GM19351 (cell line): ENCODE measurements at regions not wholly inside any gene's neighbourhood (a gene's known extent, or its start where the extent isn't known, plus 50 kb on each side); places are given as distances from the start of the nearest gene placed in this dataset.

Experiments used
- ATAC-seq: cut with Tn5 transposase; IDR thresholded peaks from one replicate; pipeline ENCODE4 v1.9.1; 2021; ENCODE audit warnings: mild to moderate bottlenecking, moderate library complexity; ENCODE audit not compliant: unreplicated experiment

GRCh38 chr22:49574881-49575702 lies 252.6 kb downstream of the BRD1 start:
- no peak for ATAC-seq

GRCh38 chr22:49574205-49574880 lies 253.3 kb downstream of the BRD1 start:
- ATAC-seq = no peak

DNA sequence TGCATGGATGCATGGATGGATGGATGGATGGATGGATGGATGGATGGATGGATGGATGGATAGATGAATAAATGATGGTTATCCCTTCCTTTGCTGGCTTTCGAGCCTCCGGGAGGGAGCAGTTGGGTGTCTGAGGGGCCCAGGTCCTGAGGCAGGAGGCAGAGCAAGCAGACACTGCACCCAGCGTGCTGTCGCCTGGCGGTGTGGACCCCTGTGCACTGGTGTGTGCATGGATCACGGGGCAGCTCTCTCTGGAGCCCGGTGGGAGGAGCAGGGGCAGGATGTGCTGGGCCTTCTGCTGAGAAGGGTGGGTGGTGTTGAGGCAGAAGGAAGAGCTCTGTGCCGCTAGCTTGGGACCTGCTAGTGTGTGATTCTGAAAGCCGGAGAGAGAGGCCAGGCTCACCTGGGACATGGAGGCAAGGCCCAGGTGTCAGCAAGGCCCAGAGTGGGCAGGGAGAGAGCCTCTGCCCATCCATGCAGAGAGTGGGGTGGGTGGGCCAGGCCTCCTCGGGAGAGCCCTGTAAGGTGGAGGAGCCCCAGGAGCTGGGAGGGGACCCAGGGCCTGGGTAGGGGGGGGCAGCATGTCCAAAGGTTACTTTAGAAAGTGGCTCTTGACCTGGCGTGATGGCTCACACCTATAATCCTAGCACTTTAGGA lies 254.4 kb downstream of the BRD1 start:
- ATAC-seq = no peak

GRCh38 chr22:49571326-49571725 lies 256.3 kb downstream of the BRD1 start:
- no peak for ATAC-seq

DNA sequence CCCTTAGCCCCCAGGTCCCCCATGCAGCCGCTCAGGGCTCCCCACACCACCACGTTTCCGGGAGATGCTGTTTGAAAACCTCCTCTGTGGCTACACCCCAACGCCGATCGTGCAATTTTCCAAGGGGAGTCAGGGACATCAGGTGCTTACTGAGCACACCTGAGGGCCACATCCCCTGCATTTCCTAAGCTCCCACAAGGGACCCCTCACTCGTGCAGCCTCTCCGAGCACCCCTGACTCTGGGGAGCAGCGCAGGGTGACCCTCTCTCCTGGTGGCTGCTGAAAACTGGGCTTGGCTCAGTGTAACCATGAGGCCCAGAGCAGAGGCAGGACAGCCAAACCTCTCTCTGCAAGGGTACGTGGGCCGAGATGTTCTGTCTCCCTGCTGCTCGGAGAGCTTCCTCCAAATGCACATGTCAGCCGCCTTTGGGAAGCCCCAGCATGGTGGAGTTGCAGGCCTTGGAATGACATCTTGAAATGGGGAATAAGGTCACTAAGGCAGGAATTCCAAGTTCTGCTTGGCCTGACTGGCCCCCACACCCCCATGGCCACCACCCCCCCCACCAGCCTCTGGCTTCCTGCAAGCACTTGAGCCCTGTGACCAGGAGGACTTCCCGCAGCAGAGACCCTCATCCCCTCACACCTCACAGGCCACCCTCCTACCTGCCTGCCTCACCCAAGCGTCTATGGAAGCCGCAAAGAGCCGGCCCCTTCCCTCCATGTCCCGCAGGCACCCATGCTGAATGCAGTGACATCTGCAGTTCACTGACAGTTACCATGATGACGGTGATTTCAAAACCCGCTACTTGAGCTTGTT lies 257.4 kb downstream of the BRD1 start:
- ATAC-seq = no peak

DNA sequence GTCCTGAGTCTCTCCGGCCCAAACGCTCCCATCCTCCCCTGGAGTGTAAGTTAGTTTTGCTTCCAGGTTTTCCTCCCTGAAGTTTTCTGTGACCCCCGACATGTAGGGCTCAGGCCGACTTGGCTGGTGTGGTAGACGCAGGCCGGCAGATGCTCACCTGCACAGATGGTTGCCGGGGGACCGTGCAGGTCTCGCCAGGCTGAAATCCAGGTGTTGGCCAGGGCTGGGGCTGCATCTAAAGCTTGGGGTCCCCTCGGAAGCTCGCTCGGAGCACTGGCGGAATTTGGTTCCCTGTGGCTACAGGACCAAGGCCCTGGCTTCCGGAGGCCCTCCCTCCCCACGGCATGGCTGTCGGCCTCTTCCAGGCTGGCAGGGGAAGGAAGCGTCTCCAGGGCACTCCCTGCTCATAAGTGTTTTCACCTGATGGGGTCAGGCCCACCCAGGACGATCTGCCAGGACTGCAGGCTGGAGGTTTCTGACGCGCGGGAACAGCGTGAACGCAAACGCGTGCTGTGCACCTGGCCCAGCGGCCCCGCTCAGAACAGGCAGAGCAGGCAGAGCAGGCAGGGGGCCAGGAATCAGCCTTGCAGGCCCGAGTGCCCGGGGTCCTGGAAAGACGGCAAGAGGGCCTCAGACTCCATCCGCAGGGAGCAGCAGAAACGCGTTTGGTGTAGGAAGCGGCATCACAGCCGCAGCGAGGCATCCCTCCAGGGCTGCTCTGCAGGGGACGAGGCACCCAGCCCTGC lies 258.2 kb downstream of the BRD1 start:
- ATAC-seq = no peak

DNA sequence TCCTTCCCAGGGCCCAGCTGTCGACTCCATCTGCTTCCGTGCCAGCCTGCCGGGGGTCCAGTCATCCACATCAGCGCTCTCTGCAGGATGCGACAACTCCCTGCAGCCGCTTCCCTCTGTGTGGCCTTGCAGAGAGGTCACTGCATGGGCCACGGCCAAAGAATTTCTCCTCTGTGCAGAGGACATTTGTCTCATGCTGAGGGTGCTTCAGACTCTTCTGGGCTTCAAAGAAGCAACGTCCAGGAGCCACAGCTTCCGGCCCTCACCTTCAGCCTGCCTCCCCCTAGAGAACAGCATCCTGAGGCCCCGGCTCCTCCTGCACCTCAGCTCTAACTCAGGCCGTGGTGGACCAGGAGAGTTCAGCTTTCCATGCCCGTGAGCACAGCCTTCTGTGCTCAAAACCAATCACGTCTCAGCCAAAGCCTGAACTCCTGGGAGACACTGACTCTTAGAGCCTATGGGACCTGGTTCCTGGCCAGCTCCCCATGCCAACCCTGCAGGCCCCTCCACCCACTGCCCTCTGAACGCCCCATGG lies 258.9 kb downstream of the BRD1 start:
- no peak for ATAC-seq

DNA sequence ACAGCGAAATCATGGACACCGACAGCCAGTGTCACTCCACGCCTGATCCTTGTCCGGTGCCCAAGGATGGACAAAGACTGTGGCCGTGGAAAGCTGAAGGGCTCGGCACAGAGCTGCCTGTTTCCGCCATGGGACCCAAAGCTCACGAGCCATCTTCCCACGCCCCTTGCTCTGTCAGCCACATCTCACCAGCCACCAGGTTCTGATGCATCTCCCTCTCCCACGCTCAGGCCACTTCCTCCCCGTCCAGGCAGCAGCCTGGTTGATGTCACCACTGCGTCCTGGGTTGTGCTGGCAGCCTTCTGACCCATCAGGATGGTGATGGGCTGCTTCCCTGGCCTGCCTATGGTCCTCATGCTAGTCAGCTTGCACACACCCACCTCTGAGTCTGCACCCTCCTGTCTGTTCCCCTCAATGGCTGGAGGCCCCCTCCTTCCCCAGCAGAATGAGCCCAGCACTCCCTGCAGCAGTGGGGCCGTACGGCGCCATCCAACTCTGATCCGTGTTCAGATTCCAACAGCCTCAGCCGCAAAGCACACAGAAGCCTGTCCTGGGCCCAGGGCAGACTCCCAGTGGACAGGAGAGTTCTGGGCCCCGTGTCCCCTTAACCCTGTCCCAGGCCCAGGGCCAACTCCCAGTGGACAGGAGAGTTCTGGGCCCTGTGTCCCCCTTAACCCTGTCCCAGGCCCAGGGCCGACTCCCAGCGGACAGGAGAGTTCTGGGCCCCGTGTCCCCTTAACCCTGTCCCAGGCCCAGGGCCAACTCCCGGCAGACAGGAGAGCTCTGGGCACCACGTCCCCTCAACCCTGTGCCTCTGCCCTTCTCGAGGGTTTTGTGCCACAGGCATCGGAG lies 259.5 kb downstream of the BRD1 start:
- no peak for ATAC-seq

DNA sequence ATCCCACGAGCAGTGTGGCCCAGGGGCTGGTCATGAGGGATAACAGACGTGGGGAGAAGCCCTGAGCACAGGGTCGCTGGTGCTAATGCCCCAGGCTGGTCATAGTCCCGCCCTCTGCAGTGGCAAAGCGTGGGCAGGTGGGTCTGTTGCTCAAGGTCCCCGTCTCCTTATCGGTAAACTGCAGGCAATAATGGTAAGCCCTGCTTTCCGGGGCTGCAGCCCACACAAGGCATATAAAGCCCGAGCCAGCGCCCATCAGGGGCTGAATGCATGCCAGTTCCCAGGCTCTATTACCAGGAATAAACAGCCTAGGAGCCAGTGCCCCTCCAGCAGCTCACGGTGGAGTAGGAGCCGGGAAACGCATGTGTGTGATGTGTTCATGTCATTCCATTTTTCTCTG lies 261.0 kb downstream of the BRD1 start:
- ATAC-seq = no peak

GRCh38 chr22:49566141-49566541 lies 261.5 kb downstream of the BRD1 start:
- ATAC-seq = no peak

DNA sequence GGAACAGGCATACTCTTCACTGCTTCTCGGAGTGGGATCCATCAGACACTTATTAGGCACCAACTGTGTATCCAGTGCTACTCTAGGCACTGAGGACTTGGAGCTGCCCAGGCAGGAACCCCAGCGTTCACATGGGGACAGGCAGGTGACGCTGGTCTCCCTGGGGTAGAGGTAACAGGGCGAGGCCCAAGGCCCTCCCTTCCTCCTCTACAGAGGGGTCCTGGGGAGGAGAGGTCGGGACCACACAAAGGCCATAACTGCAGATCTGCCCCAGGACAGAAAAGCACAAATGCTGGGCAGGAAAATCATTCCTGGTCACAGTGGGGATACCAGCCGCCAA lies 262.2 kb downstream of the BRD1 start:
- no peak for ATAC-seq

GRCh38 chr22:49564666-49565515 lies 262.8 kb downstream of the BRD1 start:
- no peak for ATAC-seq

- ATAC-seq = no peak
Measured at GRCh38 chr22:49564054-49564453, 263.6 kb downstream of the BRD1 start.

- ATAC-seq = no peak
Measured at GRCh38 chr22:49562685-49563249, 264.9 kb downstream of the BRD1 start.

DNA sequence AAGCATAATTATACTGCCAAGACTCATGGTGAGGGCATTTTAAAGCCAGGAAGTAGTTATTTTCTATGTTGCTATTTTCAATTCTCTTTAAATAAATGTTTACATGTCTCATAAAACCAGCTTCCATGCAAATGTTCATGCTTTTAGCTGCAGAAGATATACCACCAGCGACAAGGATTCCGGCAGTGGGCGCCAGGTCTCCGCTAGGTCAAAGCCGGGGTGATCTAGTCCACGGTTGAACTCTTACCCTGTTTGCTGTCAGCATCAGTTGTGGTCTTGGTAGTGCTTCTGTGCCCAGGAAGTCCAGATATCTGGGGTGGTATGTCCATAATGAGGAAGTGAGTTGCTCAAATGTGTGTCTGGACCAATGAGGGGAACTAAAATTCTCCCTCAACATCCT lies 265.7 kb downstream of the BRD1 start:
- no peak for ATAC-seq

DNA sequence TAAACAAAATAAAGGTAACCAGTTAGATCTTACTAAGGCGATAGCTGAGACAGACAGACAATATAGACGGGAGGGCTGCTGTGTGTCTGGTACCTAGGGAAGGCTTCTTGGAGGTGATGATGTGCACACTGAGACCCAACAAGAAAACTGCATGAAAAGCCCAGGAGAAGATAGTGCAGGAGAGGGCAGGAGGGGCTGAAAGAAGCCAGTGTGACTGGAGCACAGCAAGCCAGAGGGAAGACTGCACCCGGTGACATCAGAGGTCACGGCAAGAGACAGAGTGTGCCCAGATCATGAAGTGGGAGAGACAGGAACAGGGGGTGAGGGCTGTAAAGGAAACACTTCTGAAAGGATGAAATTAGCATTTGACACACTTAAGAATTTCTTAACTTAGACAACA lies 266.3 kb downstream of the BRD1 start:
- no peak for ATAC-seq

- no peak for ATAC-seq
Measured at GRCh38 chr22:49555526-49555925, 272.1 kb downstream of the BRD1 start.

GRCh38 chr22:49554741-49555140 lies 272.9 kb downstream of the BRD1 start:
- ATAC-seq = no peak
